HG02610 (cell line): ENCODE measurements at regions not wholly inside any gene's neighbourhood (a gene's known extent, or its start where the extent isn't known, plus 50 kb on each side); places are given as distances from the start of the nearest gene placed in this dataset.

Source experiments
- ATAC-seq: cut with Tn5 transposase; IDR thresholded peaks from one replicate; pipeline ENCODE4 v1.9.1; 2021; ENCODE audit warnings: mild to moderate bottlenecking, moderate library complexity; ENCODE audit not compliant: unreplicated experiment

- no peak for ATAC-seq
Measured at GRCh38 chr7:68663392-68663791, 934.9 kb upstream of the AUTS2 start.

GRCh38 chr7:68671046-68671445 lies 927.2 kb upstream of the AUTS2 start:
- ATAC-seq: no peak

- no peak for ATAC-seq
Measured at GRCh38 chr7:68671671-68672070, 926.6 kb upstream of the AUTS2 start.

- no peak for ATAC-seq
Measured at GRCh38 chr7:68674826-68675225, 923.4 kb upstream of the AUTS2 start.

- no peak for ATAC-seq
Measured at GRCh38 chr7:68676813-68677535, 921.3 kb upstream of the AUTS2 start.

- no peak for ATAC-seq
Measured at GRCh38 chr7:68678196-68678595, 920.1 kb upstream of the AUTS2 start.

GRCh38 chr7:68679459-68680234 lies 918.6 kb upstream of the AUTS2 start:
- ATAC-seq: no peak

- no peak for ATAC-seq
Measured at GRCh38 chr7:68680235-68680872, 917.9 kb upstream of the AUTS2 start.

- no peak for ATAC-seq
Measured at GRCh38 chr7:68682910-68683309, 915.4 kb upstream of the AUTS2 start.

GRCh38 chr7:68684246-68684839 lies 913.9 kb upstream of the AUTS2 start:
- ATAC-seq: no peak

GRCh38 chr7:68684996-68685395 lies 913.3 kb upstream of the AUTS2 start:
- no peak for ATAC-seq

GRCh38 chr7:68688416-68689086 lies 909.7 kb upstream of the AUTS2 start:
- no peak for ATAC-seq

GRCh38 chr7:68689087-68689433 lies 909.2 kb upstream of the AUTS2 start:
- ATAC-seq: no peak

GRCh38 chr7:68691261-68692216 lies 906.7 kb upstream of the AUTS2 start:
- ATAC-seq: no peak

- no peak for ATAC-seq
Measured at GRCh38 chr7:68692511-68692910, 905.8 kb upstream of the AUTS2 start.

GRCh38 chr7:68694656-68695055 lies 903.6 kb upstream of the AUTS2 start:
- no peak for ATAC-seq

GRCh38 chr7:68697796-68698280 lies 900.4 kb upstream of the AUTS2 start:
- no peak for ATAC-seq

- ATAC-seq: no peak
Measured at GRCh38 chr7:68699090-68699711, 899.1 kb upstream of the AUTS2 start.

- no peak for ATAC-seq
Measured at GRCh38 chr7:68700414-68700813, 897.9 kb upstream of the AUTS2 start.
